GM12878 (cell line): ENCODE measurements at regions not wholly inside any gene's neighbourhood (a gene's known extent, or its start where the extent isn't known, plus 50 kb on each side); places are given as distances from the start of the nearest gene placed in this dataset.

Experiments
- CBX5 ChIP-seq: sonication (generic); IDR thresholded peaks from 2 replicates; pipeline ENCODE4 v1.6.1; 2016; ENCODE audit warnings: low read depth, moderate library complexity, mild to moderate bottlenecking, inconsistent platforms
- EED ChIP-seq: sonication (generic); IDR thresholded peaks from 2 replicates; pipeline ENCODE4 v1.6.1; 2016; ENCODE audit warnings: antibody characterized with exemption, low read depth
- EP300 ChIP-seq, 2 experiments: fragments of 150-350 bp in 1 of 2; IDR thresholded peaks; 2 replicates each; pipeline ENCODE4 v1.6.1; 2011 to 2012; ENCODE audit warnings: low read depth in 2 of 2, low read length in 2 of 2, borderline replicate concordance in 1 of 2, improper control_type of control experiment in 1 of 2, inconsistent platforms in 1 of 2; ENCODE audit not compliant: control insufficient read depth in 1 of 2
- FOXK2 ChIP-seq: fragments of 450-650 bp; IDR thresholded peaks from 2 replicates; pipeline ENCODE4 v1.6.1; 2017; ENCODE audit warnings: mild to moderate bottlenecking, moderate library complexity
- HCFC1 ChIP-seq: fragments of 150-350 bp; IDR thresholded peaks from 2 replicates; pipeline ENCODE4 v1.6.1; 2014; ENCODE audit warnings: low read length
- NFYB ChIP-seq: IDR thresholded peaks from 2 replicates; pipeline ENCODE4 v1.6.1; 2011; ENCODE audit warnings: low read depth, mild to moderate bottlenecking, low read length, improper control_type of control experiment, moderate library complexity; ENCODE audit not compliant: insufficient read depth
- NR2C2 ChIP-seq: IDR thresholded peaks from 2 replicates; pipeline ENCODE4 v1.6.1; 2011; ENCODE audit warnings: borderline replicate concordance, low read depth; ENCODE audit not compliant: control insufficient read depth, insufficient read length
- SMARCA5 ChIP-seq: fragments of 450-650 bp; IDR thresholded peaks from 2 replicates; pipeline ENCODE4 v1.6.1; 2017; ENCODE audit warnings: mild to moderate bottlenecking
- SPI1 ChIP-seq: IDR thresholded peaks from 2 replicates; pipeline ENCODE4 v1.6.1; 2011; ENCODE audit warnings: low read depth, mild to moderate bottlenecking, low read length, moderate library complexity, borderline replicate concordance; ENCODE audit not compliant: insufficient read depth
- TF ChIP-seq, protein P1 (sequence below): fragments of 450-650 bp; IDR thresholded peaks from 2 replicates; pipeline ENCODE4 v1.6.1; 2017; ENCODE audit warnings: mild to moderate bottlenecking, moderate library complexity
- TF ChIP-seq, protein P2 (sequence below): IDR thresholded peaks from 2 replicates; pipeline ENCODE4 v1.6.1; 2012; ENCODE audit warnings: low read depth, low read length, improper control_type of control experiment
- TF ChIP-seq, protein P3 (sequence below): IDR thresholded peaks from 2 replicates; pipeline ENCODE4 v1.6.1; 2012; ENCODE audit warnings: improper control_type of control experiment, low read depth, low read length; ENCODE audit not compliant: insufficient replicate concordance
- TF ChIP-seq, protein P4 (sequence below): fragments of 450-650 bp; IDR thresholded peaks from 2 replicates; pipeline ENCODE4 v1.6.1; 2018; ENCODE audit warnings: mild to moderate bottlenecking, low read depth, moderate library complexity; ENCODE audit not compliant: partially characterized antibody

DNA sequence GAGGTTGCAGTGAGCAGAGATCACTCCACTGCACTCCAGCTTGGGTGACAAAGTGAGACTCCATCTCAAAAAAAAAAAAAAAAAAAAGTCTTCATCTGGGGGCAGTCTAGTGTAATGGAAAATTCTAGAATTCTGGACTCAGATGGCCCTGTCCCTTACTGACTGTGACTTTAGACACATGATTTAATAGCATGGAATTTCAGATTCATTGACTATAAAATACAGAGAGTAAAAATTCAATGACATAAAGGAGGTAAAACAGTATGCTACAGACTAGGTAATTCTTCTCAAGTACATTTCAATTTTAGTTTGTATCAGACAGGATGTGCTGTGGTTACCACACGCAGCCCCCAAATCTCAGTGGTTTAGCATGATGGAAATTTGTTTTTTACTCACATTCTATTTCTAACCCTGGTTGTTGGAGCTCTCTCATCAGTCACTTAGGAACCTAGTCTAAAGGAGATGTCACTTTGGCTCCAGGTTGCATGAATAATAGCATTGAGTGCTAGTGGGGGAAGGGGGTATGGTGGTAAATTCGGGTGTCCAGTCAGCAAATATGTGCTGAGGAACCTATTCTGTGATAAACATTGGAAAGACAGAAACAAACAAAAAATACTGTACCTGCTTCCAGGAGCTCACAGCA, 444.0 kb downstream of the XYLT1 start (continued):
- TF ChIP-seq, protein P1, sequence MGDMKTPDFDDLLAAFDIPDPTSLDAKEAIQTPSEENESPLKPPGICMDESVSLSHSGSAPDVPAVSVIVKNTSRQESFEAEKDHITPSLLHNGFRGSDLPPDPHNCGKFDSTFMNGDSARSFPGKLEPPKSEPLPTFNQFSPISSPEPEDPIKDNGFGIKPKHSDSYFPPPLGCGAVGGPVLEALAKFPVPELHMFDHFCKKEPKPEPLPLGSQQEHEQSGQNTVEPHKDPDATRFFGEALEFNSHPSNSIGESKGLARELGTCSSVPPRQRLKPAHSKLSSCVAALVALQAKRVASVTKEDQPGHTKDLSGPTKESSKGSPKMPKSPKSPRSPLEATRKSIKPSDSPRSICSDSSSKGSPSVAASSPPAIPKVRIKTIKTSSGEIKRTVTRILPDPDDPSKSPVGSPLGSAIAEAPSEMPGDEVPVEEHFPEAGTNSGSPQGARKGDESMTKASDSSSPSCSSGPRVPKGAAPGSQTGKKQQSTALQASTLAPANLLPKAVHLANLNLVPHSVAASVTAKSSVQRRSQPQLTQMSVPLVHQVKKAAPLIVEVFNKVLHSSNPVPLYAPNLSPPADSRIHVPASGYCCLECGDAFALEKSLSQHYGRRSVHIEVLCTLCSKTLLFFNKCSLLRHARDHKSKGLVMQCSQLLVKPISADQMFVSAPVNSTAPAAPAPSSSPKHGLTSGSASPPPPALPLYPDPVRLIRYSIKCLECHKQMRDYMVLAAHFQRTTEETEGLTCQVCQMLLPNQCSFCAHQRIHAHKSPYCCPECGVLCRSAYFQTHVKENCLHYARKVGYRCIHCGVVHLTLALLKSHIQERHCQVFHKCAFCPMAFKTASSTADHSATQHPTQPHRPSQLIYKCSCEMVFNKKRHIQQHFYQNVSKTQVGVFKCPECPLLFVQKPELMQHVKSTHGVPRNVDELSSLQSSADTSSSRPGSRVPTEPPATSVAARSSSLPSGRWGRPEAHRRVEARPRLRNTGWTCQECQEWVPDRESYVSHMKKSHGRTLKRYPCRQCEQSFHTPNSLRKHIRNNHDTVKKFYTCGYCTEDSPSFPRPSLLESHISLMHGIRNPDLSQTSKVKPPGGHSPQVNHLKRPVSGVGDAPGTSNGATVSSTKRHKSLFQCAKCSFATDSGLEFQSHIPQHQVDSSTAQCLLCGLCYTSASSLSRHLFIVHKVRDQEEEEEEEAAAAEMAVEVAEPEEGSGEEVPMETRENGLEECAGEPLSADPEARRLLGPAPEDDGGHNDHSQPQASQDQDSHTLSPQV: no peak
- TF ChIP-seq SPI1: no peak
- TF ChIP-seq, protein P2, sequence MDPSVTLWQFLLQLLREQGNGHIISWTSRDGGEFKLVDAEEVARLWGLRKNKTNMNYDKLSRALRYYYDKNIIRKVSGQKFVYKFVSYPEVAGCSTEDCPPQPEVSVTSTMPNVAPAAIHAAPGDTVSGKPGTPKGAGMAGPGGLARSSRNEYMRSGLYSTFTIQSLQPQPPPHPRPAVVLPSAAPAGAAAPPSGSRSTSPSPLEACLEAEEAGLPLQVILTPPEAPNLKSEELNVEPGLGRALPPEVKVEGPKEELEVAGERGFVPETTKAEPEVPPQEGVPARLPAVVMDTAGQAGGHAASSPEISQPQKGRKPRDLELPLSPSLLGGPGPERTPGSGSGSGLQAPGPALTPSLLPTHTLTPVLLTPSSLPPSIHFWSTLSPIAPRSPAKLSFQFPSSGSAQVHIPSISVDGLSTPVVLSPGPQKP: no peak
- no peak for TF ChIP-seq FOXK2
- no peak for TF ChIP-seq NR2C2
- TF ChIP-seq CBX5: peak; percentile 48; the same call in 1 of the 2 replicates
- TF ChIP-seq SMARCA5: no peak
- TF ChIP-seq HCFC1: no peak
- TF ChIP-seq, protein P3, sequence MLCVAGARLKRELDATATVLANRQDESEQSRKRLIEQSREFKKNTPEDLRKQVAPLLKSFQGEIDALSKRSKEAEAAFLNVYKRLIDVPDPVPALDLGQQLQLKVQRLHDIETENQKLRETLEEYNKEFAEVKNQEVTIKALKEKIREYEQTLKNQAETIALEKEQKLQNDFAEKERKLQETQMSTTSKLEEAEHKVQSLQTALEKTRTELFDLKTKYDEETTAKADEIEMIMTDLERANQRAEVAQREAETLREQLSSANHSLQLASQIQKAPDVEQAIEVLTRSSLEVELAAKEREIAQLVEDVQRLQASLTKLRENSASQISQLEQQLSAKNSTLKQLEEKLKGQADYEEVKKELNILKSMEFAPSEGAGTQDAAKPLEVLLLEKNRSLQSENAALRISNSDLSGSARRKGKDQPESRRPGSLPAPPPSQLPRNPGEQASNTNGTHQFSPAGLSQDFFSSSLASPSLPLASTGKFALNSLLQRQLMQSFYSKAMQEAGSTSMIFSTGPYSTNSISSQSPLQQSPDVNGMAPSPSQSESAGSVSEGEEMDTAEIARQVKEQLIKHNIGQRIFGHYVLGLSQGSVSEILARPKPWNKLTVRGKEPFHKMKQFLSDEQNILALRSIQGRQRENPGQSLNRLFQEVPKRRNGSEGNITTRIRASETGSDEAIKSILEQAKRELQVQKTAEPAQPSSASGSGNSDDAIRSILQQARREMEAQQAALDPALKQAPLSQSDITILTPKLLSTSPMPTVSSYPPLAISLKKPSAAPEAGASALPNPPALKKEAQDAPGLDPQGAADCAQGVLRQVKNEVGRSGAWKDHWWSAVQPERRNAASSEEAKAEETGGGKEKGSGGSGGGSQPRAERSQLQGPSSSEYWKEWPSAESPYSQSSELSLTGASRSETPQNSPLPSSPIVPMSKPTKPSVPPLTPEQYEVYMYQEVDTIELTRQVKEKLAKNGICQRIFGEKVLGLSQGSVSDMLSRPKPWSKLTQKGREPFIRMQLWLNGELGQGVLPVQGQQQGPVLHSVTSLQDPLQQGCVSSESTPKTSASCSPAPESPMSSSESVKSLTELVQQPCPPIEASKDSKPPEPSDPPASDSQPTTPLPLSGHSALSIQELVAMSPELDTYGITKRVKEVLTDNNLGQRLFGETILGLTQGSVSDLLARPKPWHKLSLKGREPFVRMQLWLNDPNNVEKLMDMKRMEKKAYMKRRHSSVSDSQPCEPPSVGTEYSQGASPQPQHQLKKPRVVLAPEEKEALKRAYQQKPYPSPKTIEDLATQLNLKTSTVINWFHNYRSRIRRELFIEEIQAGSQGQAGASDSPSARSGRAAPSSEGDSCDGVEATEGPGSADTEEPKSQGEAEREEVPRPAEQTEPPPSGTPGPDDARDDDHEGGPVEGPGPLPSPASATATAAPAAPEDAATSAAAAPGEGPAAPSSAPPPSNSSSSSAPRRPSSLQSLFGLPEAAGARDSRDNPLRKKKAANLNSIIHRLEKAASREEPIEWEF: peak; percentile 72
- TF ChIP-seq, protein P4, sequence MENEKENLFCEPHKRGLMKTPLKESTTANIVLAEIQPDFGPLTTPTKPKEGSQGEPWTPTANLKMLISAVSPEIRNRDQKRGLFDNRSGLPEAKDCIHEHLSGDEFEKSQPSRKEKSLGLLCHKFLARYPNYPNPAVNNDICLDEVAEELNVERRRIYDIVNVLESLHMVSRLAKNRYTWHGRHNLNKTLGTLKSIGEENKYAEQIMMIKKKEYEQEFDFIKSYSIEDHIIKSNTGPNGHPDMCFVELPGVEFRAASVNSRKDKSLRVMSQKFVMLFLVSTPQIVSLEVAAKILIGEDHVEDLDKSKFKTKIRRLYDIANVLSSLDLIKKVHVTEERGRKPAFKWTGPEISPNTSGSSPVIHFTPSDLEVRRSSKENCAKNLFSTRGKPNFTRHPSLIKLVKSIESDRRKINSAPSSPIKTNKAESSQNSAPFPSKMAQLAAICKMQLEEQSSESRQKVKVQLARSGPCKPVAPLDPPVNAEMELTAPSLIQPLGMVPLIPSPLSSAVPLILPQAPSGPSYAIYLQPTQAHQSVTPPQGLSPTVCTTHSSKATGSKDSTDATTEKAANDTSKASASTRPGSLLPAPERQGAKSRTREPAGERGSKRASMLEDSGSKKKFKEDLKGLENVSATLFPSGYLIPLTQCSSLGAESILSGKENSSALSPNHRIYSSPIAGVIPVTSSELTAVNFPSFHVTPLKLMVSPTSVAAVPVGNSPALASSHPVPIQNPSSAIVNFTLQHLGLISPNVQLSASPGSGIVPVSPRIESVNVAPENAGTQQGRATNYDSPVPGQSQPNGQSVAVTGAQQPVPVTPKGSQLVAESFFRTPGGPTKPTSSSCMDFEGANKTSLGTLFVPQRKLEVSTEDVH: no peak
- peak; percentile 91 to 97 for TF ChIP-seq EP300 (IDR thresholded peaks at IDR 0.05; ENCODE audit: borderline replicate concordance in 1 of 2, control insufficient read depth in 1 of 2, low read depth in 2 of 2, low read length in 2 of 2)
- TF ChIP-seq NFYB: no peak
- peak; percentile 88 for TF ChIP-seq EED
